K562 (cell line): ENCODE measurements at regions not wholly inside any gene's neighbourhood (a gene's known extent, or its start where the extent isn't known, plus 50 kb on each side); places are given as distances from the start of the nearest gene placed in this dataset.

ENCODE experiments used
- ATAC-seq: fragments of 200-7000 bp; cut with Tn5 transposase; 3 replicates; pipeline ENCODE4 v1.9.1; 2020; ENCODE audit warnings: moderate library complexity
- BruUV-seq: library from RNA; stranded (reverse); fragments of 400-500 nt; replicated peaks from 2 replicates; lab custom pipeline; 2021; lab: Mats Ljungman, UMichigan
- CTCF ChIA-PET: fragments of 300-600 bp; formaldehyde crosslinking; extraction: SDS; loops from one replicate; lab custom pipeline; 2021; ENCODE audit warnings: low intra/inter-chr PET ratio; lab: Yijun Ruan, JAX
- POLR2A ChIA-PET: fragments of 300-600, 350-650 bp; sonication (Branson Sonifier 250); formaldehyde crosslinking; extraction: SDS; loops from one replicate; lab custom pipeline; 2021; ENCODE audit warnings: antibody characterized with exemption, inconsistent platforms; lab: Yijun Ruan, JAX
- DNase-seq, 4 experiments: peaks; one replicate each; pipeline versions ENCODE4 v3.0.0 to v3.0.0-alpha.2; 2011 to 2018; ENCODE audit warnings: low spot score in 3 of 4, mixed read lengths in 3 of 4; ENCODE audit errors: extremely low read depth in 1 of 4
- FAIRE-seq: peaks from 2 replicates; lab custom pipeline; 2011; peaks lifted over from hg19 to GRCh38; lab: Jason Lieb, UNC
- H2AFZ ChIP-seq: 2 replicates; pipeline ENCODE4 v1.6.0; 2011; ENCODE audit warnings: low read depth, low read length, control low read depth, inconsistent platforms
- H3K27ac ChIP-seq: fragments of 200-600 bp; 3 replicates; pipeline ENCODE4 v1.8.0; 2011; ENCODE audit warnings: low read depth, mild to moderate bottlenecking, control low read depth, inconsistent platforms, low read length, moderate library complexity, mixed read lengths; ENCODE audit errors: extremely low read depth
- H3K27me3 ChIP-seq, 2 experiments: fragments of 300-600 bp in 1 of 2; 2 replicates in 1 of 2; 3 replicates in 1 of 2; pipeline versions ENCODE4 v1.6.0 to v1.8.0; 2011; ENCODE audit warnings: inconsistent platforms in 2 of 2, low read length in 2 of 2, mild to moderate bottlenecking in 1 of 2, mixed read lengths in 1 of 2, moderate library complexity in 1 of 2; ENCODE audit not compliant: control insufficient read depth in 2 of 2, insufficient read depth in 2 of 2
- H3K36me3 ChIP-seq: fragments of 300-600 bp; 3 replicates; pipeline ENCODE4 v1.8.0; 2011; ENCODE audit warnings: mild to moderate bottlenecking, low read length, inconsistent platforms; ENCODE audit not compliant: control insufficient read depth, insufficient read depth
- H3K4me1 ChIP-seq, 2 experiments: fragments of 200-600 bp in 1 of 2; replicated peaks in 1 of 2; 2 replicates in 1 of 2; 3 replicates in 1 of 2; pipeline versions ENCODE4 v1.5.1 to v1.8.0; 2011; ENCODE audit warnings: inconsistent platforms in 2 of 2, low read length in 2 of 2, mild to moderate bottlenecking in 1 of 2, mixed read lengths in 1 of 2, moderate library complexity in 1 of 2; ENCODE audit not compliant: control insufficient read depth in 2 of 2, insufficient read depth in 2 of 2
- H3K4me2 ChIP-seq: 2 replicates; pipeline ENCODE4 v1.6.1; 2011; ENCODE audit warnings: low read length, control low read depth, inconsistent platforms, mixed read lengths; ENCODE audit not compliant: insufficient read depth
- H3K4me3 ChIP-seq: fragments of 200-600 bp; sonication (generic), shearing (Covaris generic); 2 replicates; pipeline ENCODE4 v1.5.1; 2016; ENCODE audit warnings: control low read depth, inconsistent platforms
- H3K79me2 ChIP-seq: fragments of 200-600 bp; 3 replicates; pipeline ENCODE4 v1.8.0; 2011; ENCODE audit warnings: low read length, inconsistent platforms; ENCODE audit not compliant: control insufficient read depth, insufficient read depth
- H3K9ac ChIP-seq, 2 experiments: 2 replicates each; pipeline versions ENCODE4 v1.6.0 to v1.6.1; 2011; ENCODE audit warnings: low read depth in 2 of 2, low read length in 2 of 2, control low read depth in 1 of 2, inconsistent platforms in 1 of 2, mild to moderate bottlenecking in 1 of 2, mixed read lengths in 1 of 2; ENCODE audit not compliant: insufficient read depth in 1 of 2
- H3K9me1 ChIP-seq: one replicate; pipeline ENCODE4 v1.6.0; 2011; ENCODE audit warnings: inconsistent platforms, mild to moderate bottlenecking, low read length, moderate library complexity; ENCODE audit not compliant: control insufficient read depth, insufficient read depth
- H3K9me3 ChIP-seq: replicated peaks from 2 replicates; pipeline ENCODE4 v1.5.1; 2011; ENCODE audit warnings: low read depth, low read length, inconsistent platforms; ENCODE audit not compliant: control insufficient read depth, insufficient read depth
- H4K20me1 ChIP-seq: replicated peaks from 2 replicates; pipeline ENCODE4 v1.6.1; 2011; ENCODE audit warnings: low read length, inconsistent platforms, mixed read lengths; ENCODE audit not compliant: control insufficient read depth, insufficient read depth
- CBX8 ChIP-seq: fragments of 200-600 bp; sonication (generic); IDR thresholded peaks from 2 replicates; pipeline ENCODE4 v1.6.1; 2012; ENCODE audit warnings: borderline replicate concordance, mixed run types, low read depth, mild to moderate bottlenecking, moderate library complexity, mixed read lengths, low read length, control low read depth, inconsistent platforms; ENCODE audit not compliant: poor library complexity, severe bottlenecking; ENCODE audit errors: extremely low read depth
- CEBPB ChIP-seq: fragments of 450-650 bp; IDR thresholded peaks from 2 replicates; pipeline ENCODE4 v1.6.1; 2016; ENCODE audit warnings: missing genetic modification characterization, missing compliant biosample characterization
- CEBPG ChIP-seq, 3 experiments: fragments of 200-800 bp in 1 of 3; sonication (Bioruptor generic) in 1 of 3; sonication (generic) in 1 of 3; formaldehyde crosslinking in 1 of 3; IDR thresholded peaks in 2 of 3; conservative IDR thresholded peaks in 1 of 3; 2 replicates each; pipeline versions ENCODE4 v1.6.1 to v1.8.0; 2016 to 2022; ENCODE audit warnings: missing compliant biosample characterization in 2 of 3, missing genetic modification characterization in 2 of 3, mild to moderate bottlenecking in 1 of 3, missing genetic modification reagents in 1 of 3
- CSDE1 ChIP-seq, 2 experiments: fragments of 450-650 bp; IDR thresholded peaks; 2 replicates each; pipeline ENCODE4 v1.6.1; 2016; ENCODE audit warnings: mild to moderate bottlenecking in 1 of 2
- MECOM ChIP-seq: fragments of 250-450 bp; sonication (Bioruptor Pico); IDR thresholded peaks from 2 replicates; pipeline ENCODE4 v1.8.0; 2022; ENCODE audit warnings: inconsistent platforms
- SRF ChIP-seq, 2 experiments: fragments of 250-450, 450-650 bp in 1 of 2; sonication (Bioruptor Pico) in 1 of 2; sonication (generic) in 1 of 2; formaldehyde crosslinking; IDR thresholded peaks; 2 replicates each; pipeline versions ENCODE4 v1.5.0 to v1.5.1; 2020 to 2022; ENCODE audit warnings: mild to moderate bottlenecking in 1 of 2, missing genetic modification reagents in 1 of 2
- TAL1 ChIP-seq: fragments of 450-650 bp; IDR thresholded peaks from 2 replicates; pipeline ENCODE4 v1.6.1; 2016; ENCODE audit warnings: mild to moderate bottlenecking
- WGBS: fragments of 100-300 bp; shearing (Covaris generic); methylation state at CpG from one replicate; pipeline ENCODE4 v1.1.6; 2016; ENCODE audit warnings: low coverage, mixed read lengths; ENCODE audit not compliant: insufficient coverage; ENCODE audit errors: missing lambda C conversion rate; 5-methylcytosine and 5-hydroxymethylcytosine counted together
- in situ Hi-C: fragments of 300-500 bp; cut with MboI; formaldehyde crosslinking; loops from 4 replicates; pipeline ENCODE4 v1.15.0; 2018; ENCODE audit warnings: inconsistent platforms, mixed read lengths
- intact Hi-C: fragments of 100-400 bp; cut with micrococcal nuclease; formaldehyde crosslinking; loops from 2 replicates; pipeline ENCODE4 v1.14.2; 2022
- TF ChIP-seq, protein P1 (sequence below): sonication (generic); formaldehyde crosslinking; IDR thresholded peaks from 2 replicates; pipeline ENCODE4 v1.8.0; 2022; ENCODE audit warnings: mild to moderate bottlenecking, missing genetic modification reagents

DNA sequence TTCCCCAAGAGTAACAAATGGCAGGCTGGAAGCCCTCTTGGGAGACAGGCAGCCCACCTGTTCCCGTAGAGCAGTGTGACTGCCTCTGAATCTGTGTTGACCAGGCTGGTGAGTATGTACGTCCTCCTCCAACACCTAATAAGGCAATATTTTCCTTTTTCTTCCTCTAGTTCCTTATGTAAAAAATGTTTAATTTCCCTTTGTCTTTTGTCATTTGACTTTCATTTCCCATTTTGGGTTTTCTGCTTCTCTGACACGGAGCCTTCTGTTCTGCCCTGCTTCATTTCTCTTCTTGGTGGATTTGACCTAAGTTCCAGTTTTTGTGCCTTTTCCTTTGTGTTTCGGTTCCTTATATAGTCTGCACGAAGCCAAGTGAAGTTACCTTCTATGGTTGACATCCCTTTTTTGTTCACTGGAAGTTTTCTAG, 65.8 kb upstream of the ATF3 start:
- BruUV-seq: no TSS peak
- no peak overlapping the region for H3K4me3 ChIP-seq

DNA sequence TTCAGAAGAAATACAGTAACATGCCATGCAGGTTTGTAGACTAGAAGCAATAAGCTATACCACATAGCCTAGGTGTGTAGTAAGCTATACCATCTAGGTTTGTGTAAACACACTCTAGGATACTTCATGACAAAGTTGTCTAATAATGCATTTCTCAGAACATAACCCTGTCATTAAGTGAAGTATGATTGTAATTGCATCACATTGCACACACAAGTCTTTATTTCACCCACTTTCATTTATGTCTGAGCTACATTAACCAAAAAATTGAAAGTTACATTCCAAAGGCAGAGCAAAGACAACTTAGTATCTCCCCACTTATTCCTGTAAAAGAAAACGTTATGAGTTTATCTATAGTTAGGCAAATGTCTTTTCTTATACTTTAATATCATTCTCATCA, 64.5 kb upstream of the ATF3 start:
- Histone ChIP-seq H4K20me1 (no peaks in the 10 kb centered on the region), H3K27me3 (peaks cover 20 to 22% of the 10 kb centered on the region in 2 experiments; a peak in 4 of 5 replicates), H3K79me2 (no peaks in the 10 kb centered on the region), H3K27ac (no peak overlapping the region), H3K4me2 (no peak overlapping the region), H3K9me3 (no peaks in the 10 kb centered on the region), H3K4me1 (no peaks in the 10 kb centered on the region), H3K9ac (no peak overlapping the region), H3K36me3 (no peaks in the 10 kb centered on the region)
- ATAC-seq (no peak), FAIRE-seq (no peak)
- POLR2A ChIA-PET: interaction anchor here (0.7 kb wide), 1 partner anchor 79 kb away, joined by 3 read pairs; no protein-coding TSS in a partner anchor
- in situ Hi-C loops: no loop called here
- BruUV-seq: no TSS peak
- TF ChIP-seq CEBPB (tag): 0 out of 2 replicates have a peak, but pooled peaks have one; percentile 20
- TF ChIP-seq MECOM (CRISPR knock-in tag): no peak
- no peak for TF ChIP-seq CEBPG (CRISPR knock-in tag; IDR thresholded peaks at IDR 0.05)
- TF ChIP-seq CEBPG (tag; conservative IDR thresholded peaks at IDR 0.05 in 1 of 2, IDR thresholded peaks at IDR 0.05 in 1 of 2): peak; percentile 47 to 66; a peak in 2 of 4 replicates
- TF ChIP-seq, all 486 proteins: peak for 2
- DNase-seq: no peak
- no peak overlapping the region for H3K4me3 ChIP-seq
- no peak overlapping the region for H2AFZ ChIP-seq
- WGBS: 0% methylated on average over 1 of the region's 1 CpG
- no peaks in the 10 kb centered on the region for H3K9me1 ChIP-seq
- CTCF ChIA-PET: no interaction called here
- intact Hi-C loops: loop anchor here (5.0 kb wide), 1 partner anchor 67 kb away; no protein-coding TSS in a partner anchor

More for the DNA sequence above, 65.8 kb upstream of the ATF3 start:
- TF ChIP-seq, protein P1, sequence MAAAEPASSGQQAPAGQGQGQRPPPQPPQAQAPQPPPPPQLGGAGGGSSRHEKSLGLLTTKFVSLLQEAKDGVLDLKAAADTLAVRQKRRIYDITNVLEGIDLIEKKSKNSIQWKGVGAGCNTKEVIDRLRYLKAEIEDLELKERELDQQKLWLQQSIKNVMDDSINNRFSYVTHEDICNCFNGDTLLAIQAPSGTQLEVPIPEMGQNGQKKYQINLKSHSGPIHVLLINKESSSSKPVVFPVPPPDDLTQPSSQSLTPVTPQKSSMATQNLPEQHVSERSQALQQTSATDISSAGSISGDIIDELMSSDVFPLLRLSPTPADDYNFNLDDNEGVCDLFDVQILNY (CRISPR knock-in tag): no peak
- peak in 1 of 2 experiments; percentile 72; a peak in 1 of 4 replicates for TF ChIP-seq SRF (CRISPR knock-in tag; IDR thresholded peaks at IDR 0.05)
- TF ChIP-seq CBX8: peak; percentile 86
- no peak for TF ChIP-seq TAL1
- TF ChIP-seq CSDE1 (IDR thresholded peaks at IDR 0.05): no peak
- intact Hi-C loops (loop anchor here (5.0 kb wide), 1 partner anchor 65 kb away; no protein-coding TSS in a partner anchor), in situ Hi-C loops (no loop called here)
- Histone ChIP-seq H3K36me3 (no peaks in the 10 kb centered on the region), H3K9ac (no peak overlapping the region), H3K27me3 (peaks cover 17 to 22% of the 10 kb centered on the region in 2 experiments; a peak in 4 of 5 replicates), H3K79me2 (no peaks in the 10 kb centered on the region), H4K20me1 (no peaks in the 10 kb centered on the region), H3K4me1 (no peaks in the 10 kb centered on the region), H3K9me3 (no peaks in the 10 kb centered on the region; the same call in 1 of the 2 replicates), H3K27ac (no peak overlapping the region), H3K9me1 (no peaks in the 10 kb centered on the region), H2AFZ (peak overlapping the region; percentile 17; the same call in 1 of the 2 replicates), H3K4me2 (no peak overlapping the region)
- ATAC-seq: peak; percentile 57
- FAIRE-seq: no peak
- no peak for DNase-seq
- ChIA-PET CTCF (no interaction called here), POLR2A (no interaction called here)
- 8% methylated on average over 5 of the region's 5 CpGs for WGBS
